NCI-H345 treated with DMSO at 0.1 percent for 48 hours (cell line): ENCODE measurements at regions not wholly inside any gene's neighbourhood (a gene's known extent, or its start where the extent isn't known, plus 50 kb on each side); places are given as distances from the start of the nearest gene placed in this dataset.

Experiments used
- DNase-seq: peaks from one replicate; lab custom pipeline; 2025; ENCODE audit not compliant: unreplicated experiment; lab: John Stamatoyannopoulos, UW

- no peak for DNase-seq
These were observed 576.8 kb downstream of the GBA3 start for GRCh38 chr4:23269566-23269965.

GRCh38 chr4:23268072-23268771 is 575.5 kb downstream of the GBA3 start:
- DNase-seq = no peak

DNA sequence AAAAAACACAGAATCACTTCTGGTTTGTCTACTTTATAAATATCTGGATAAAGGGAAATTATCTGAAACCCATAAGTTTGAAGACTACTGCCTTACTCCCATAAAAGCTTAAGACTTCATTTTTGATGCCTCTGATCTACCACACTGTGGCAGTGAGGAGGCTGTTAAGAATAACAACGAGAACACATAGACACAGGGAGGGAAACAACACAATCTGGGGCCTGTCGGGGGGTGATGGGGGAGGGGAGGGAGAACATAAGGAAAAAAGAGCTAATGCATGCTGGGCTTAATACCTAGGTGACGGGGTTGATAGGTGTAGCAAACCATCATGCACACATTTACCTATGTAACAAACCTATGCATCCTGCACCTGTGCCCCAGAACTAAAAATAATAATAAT is 573.7 kb downstream of the GBA3 start:
- no peak for DNase-seq

DNA sequence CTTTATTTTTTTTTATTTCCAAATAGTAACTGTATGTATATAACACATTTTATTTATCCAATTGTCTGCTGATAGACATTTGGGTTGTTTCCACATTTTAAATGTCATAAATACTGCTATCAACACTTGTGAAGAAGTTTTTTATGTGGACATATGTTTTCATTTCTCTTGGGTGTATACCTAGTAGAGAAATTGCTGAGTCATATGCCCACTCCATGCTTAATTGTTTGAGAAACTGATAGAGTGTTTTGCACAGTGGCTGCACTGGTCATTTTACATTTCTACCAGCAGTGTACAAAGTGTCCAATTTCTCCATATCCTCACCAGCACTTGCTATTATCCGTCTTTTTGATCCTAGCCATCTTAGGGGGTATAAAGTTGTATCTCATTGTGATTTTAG is 567.8 kb downstream of the GBA3 start:
- no peak for DNase-seq

GRCh38 chr4:23245203-23245832 is 552.6 kb downstream of the GBA3 start:
- no peak for DNase-seq

GRCh38 chr4:23242962-23243361 is 550.2 kb downstream of the GBA3 start:
- no peak for DNase-seq

GRCh38 chr4:23241408-23241807 is 548.7 kb downstream of the GBA3 start:
- no peak for DNase-seq

DNA sequence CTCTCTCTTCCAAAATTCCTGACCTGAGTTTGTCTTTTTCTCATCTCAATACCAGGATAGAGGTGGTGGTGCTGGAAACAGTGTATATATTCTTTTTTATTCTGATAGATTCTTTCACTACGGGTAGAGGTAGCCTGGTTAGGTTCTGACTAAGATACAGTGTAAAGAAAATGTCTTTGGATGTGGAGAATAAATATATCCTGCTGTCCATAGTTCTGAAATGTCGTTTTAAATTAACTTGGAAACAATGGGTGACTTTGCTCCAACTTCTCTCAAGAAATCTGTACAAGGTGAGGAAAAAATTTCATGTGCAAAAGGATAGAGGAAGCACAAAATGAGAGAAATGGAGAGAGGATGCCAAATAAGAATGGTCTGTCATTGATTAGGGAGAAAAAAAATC is 546.1 kb downstream of the GBA3 start:
- no peak for DNase-seq

- no peak for DNase-seq
These were observed 545.0 kb downstream of the GBA3 start for GRCh38 chr4:23237771-23238170.

GRCh38 chr4:23235628-23236390 is 543.1 kb downstream of the GBA3 start:
- DNase-seq = no peak

DNA sequence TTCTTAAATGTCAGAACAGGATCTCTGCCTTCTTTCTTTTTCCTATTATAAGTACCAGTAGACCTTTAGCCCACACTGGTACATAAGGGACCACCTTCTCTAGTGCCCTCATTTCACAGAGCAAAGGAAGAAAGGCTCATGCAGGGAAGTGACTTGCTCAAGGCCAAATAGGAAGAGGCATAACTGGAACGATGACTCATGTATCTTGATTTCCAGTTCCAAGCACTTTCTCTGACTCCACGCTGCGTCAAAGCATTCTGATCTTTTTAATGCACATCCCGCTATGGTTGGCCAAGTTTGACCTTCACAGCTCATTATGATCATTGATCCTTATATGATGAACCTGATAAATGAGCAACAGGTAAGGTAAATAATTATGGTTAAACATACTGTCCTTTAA is 542.0 kb downstream of the GBA3 start:
- no peak for DNase-seq

- DNase-seq = no peak
These were observed 541.3 kb downstream of the GBA3 start for GRCh38 chr4:23234018-23234417.

DNA sequence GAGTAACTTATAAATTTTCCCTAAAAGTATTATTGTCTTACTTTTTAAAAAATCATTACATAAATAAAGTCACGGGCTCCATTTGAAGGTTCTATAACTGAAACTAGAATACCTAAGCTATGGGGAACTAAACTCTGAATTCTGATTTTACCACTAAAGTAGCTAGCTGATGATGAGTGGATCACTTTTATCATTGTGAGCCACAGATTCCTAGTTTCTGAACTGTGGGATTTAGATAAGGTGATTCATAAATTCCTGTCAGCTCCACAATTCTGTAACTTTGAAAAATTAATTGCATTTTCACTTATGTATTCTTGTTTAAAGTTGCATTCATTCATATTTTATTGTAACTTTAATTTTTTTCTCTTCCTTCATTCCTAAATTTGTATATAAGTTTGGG is 540.9 kb downstream of the GBA3 start:
- no peak for DNase-seq

DNA sequence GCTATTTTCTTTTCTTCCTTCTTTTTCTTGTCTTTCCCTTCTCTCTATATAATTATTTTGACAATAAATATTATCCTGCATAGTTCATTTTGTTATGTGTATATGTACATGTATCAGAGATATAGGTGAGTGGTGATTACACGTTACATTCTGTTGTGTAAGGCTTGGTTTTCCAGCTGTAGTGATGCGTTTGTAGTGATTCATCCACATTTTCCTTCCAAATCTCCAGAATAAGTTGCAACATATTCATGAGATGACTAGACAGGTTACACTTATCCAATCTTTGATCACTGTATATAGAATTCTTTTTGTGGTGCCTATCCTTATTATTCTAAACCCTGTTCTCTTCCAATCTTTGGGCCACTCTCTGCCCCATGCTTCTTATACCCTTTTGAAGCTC is 540.2 kb downstream of the GBA3 start:
- DNase-seq = no peak

DNA sequence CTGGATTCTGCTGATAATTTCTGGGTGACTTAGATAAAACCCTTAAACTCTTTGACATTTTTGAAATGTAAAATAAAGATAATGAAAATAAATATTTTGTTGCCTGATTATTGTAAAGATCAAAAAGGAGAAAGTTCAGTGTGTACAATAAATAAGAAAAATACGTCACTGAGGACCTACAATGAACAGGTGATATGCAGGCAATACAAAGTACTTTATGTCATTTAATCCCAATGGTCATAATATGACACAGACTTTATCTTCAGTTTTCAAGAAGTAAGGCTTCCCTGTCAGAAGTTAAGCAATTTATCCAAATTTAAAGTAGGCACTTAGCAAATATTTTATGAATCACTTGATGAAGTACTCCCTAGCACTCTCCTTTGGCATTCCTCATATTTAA is 532.8 kb downstream of the GBA3 start:
- no peak for DNase-seq

- no peak for DNase-seq
These were observed 532.1 kb downstream of the GBA3 start for GRCh38 chr4:23224684-23225420.

DNA sequence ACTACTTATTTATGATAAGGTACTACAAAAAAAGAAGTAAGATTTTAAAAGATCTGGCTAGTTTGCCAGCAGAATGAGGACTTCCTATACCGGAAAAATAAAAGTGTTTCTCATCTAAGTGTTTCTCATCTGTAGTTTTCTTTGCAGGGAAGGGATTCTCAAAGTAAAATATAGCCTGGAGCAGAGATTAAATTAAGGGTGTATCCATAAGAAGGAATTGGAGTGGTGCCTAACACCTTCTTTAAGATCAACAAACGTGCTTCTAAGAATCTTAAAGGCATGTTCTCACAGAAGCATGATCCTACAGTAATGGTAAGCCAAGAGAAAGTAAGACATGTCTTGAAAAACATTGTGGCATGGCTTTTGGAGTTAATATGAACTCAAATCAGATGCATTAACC is 528.2 kb downstream of the GBA3 start:
- DNase-seq = no peak

DNA sequence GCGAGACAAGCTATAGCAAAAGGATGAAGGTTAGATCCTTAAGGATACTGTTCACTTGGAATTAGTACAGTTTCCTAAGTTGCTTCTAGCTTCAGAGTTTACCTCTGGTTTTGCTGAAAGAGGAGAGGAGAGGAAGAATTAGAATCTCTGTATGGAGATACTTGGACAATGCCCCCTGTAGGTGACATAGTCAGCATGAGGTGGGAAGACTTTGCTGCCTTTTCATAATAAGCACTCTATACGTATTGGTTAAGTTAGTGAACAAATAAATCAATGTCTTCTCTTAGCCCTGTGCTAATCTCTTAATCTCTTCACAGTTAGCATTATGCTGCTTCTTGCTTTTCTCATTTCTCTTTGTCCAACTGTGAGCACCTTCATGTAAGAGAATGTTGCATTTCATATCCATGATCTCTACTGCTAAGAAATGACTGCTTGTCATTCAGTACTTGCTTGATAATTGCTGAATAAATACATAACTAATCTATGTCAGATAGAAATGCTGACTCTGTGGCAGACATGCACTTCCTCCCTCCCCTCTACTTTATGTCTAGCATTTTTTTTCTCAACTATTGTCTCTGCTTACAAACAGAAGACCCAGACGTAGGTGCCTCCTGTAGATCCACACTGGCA is 527.2 kb downstream of the GBA3 start:
- DNase-seq = no peak

DNA sequence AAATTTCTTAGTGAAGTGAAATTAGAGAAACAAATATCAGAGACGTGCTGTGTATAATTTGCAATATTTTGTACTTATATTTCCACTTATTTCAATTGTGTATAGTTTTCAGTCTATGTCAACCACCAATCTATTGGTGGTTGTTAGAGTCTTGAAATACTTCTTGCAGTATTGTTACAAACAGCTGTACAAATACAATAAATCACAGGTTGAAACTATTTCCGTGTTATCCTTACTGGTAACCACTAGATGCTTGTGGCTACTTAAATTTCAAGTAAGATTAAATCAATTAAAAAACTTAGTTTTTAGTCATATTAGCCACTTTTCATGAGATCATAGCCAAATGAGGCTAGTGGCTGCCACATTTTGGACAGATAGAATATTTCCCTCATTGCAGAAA is 520.5 kb downstream of the GBA3 start:
- no peak for DNase-seq

- no peak for DNase-seq
These were observed 519.8 kb downstream of the GBA3 start for GRCh38 chr4:23212558-23212957.

GRCh38 chr4:23207059-23207458 is 514.3 kb downstream of the GBA3 start:
- no peak for DNase-seq
